GM12874 (cell line): ENCODE measurements at regions not wholly inside any gene's neighbourhood (a gene's known extent, or its start where the extent isn't known, plus 50 kb on each side); places are given as distances from the start of the nearest gene placed in this dataset.

Experiments used
- CTCF ChIP-seq: IDR thresholded peaks from 2 replicates; pipeline ENCODE4 v1.5.1; 2011; ENCODE audit warnings: low read depth, mild to moderate bottlenecking, control low read depth, low read length, moderate library complexity; ENCODE audit not compliant: insufficient read depth

GRCh38 chr13:87166348-87166747 is 504.8 kb upstream of the SLITRK5 start:
- TF ChIP-seq CTCF: no peak

- no peak for TF ChIP-seq CTCF
These were observed 502.8 kb upstream of the SLITRK5 start for GRCh38 chr13:87168390-87168789.

- TF ChIP-seq CTCF: no peak
These were observed 501.8 kb upstream of the SLITRK5 start for GRCh38 chr13:87169337-87169736.

GRCh38 chr13:87172166-87172835 is 498.9 kb upstream of the SLITRK5 start:
- no peak for TF ChIP-seq CTCF

- TF ChIP-seq CTCF: no peak
These were observed 472.8 kb upstream of the SLITRK5 start for GRCh38 chr13:87198371-87198770.

GRCh38 chr13:87206708-87207107 is 464.5 kb upstream of the SLITRK5 start:
- TF ChIP-seq CTCF: no peak

GRCh38 chr13:87207280-87208003 is 463.7 kb upstream of the SLITRK5 start:
- TF ChIP-seq CTCF: no peak
